ENCODE measurements at regions not wholly inside any gene's neighbourhood (a gene's known extent, or its start where the extent isn't known, plus 50 kb on each side); places are given as distances from the start of the nearest gene placed in this dataset.

DNA sequence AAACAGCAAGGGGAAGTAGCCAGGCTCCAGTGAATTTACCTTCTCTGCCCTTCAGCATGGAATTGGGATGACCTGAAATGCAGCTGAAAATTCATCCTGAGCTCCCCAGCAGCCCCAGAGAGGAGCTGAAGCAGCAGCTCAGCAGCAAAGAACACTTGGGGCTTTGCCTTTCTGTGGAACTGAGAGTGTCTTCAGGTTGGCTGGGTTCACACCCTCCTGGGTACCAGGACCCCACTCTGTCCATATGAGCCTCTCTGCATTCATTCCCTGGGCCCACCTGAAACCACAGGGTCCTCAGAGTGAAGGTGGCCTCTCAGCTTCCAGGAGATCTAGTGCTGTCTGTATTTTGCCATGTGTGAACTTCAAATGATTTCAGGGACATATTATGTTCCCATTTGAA, 429.2 kb downstream of the MN1 start:
- Histone ChIP-seq H3K79me2 (ENCODE audit: control insufficient read depth in 1 of 2, insufficient read depth in 2 of 2, low read length in 2 of 2) (no peaks in the 10 kb centered on the region), H3K56ac (replicated peaks; ENCODE audit: insufficient read length, low read depth, low read length) (no peak overlapping the region), H3K4me2 (ENCODE audit: insufficient read depth in 1 of 2, low read depth in 2 of 2, low read length in 2 of 2) (no peak overlapping the region; a peak in 1 of 4 replicates), H3K4ac (replicated peaks; ENCODE audit: insufficient read length, low read depth, low read length) (no peak overlapping the region), H3K27ac (ENCODE audit: low read depth, low read length) (no peak overlapping the region), H3K27me3 (replicated peaks in 1 of 4; ENCODE audit: control insufficient read depth in 3 of 4, extremely low read depth in 1 of 4, insufficient read depth in 3 of 4, low read length in 3 of 4) (no peaks in the 10 kb centered on the region), H3K4me3 (ENCODE audit: extremely low read depth in 1 of 4, insufficient read depth in 2 of 4, low read depth in 3 of 4, low read length in 4 of 4) (no peak overlapping the region), H3K79me1 (ENCODE audit: low read depth, low read length) (no peaks in the 10 kb centered on the region), H3K23me2 (ENCODE audit: low read depth, low read length) (no peaks in the 10 kb centered on the region; the same call in 1 of the 2 replicates), H4K20me1 (replicated peaks in 1 of 2; ENCODE audit: control insufficient read depth in 1 of 2, insufficient read depth in 2 of 2, low read length in 2 of 2) (no peaks in the 10 kb centered on the region), H2BK120ac (replicated peaks; ENCODE audit: low read depth, low read length) (no peak overlapping the region), H4K8ac (ENCODE audit: extremely low read depth, insufficient read depth, low read length) (no peak overlapping the region), H4K91ac (replicated peaks; ENCODE audit: insufficient read length, low read length) (no peak overlapping the region), H2BK20ac (ENCODE audit: low read length) (0 out of 2 replicates have a peak overlapping the region, but pooled peaks have one; percentile 61), H4K5ac (ENCODE audit: insufficient read length, low read depth, low read length) (no peak overlapping the region), H3K23ac (ENCODE audit: insufficient read length) (no peak overlapping the region), H2BK15ac (ENCODE audit: low read length) (peak overlapping the region; percentile 97; the same call in 1 of the 2 replicates), H3K4me1 (replicated peaks in 1 of 4; ENCODE audit: control insufficient read depth in 3 of 4, insufficient read depth in 4 of 4, low read length in 3 of 4) (peaks cover 2 to 7% (median 3%) of the 10 kb centered on the region in 4 experiments; a peak in 5 of 7 replicates), H2AK5ac (ENCODE audit: low read depth, low read length) (no peak overlapping the region), H2BK12ac (ENCODE audit: low read depth, low read length) (peak overlapping the region; percentile 60; the same call in 1 of the 2 replicates), H3K18ac (ENCODE audit: extremely low read depth, low read length) (no peak overlapping the region), H2AFZ (ENCODE audit: low read length) (no peak overlapping the region), H3K9ac (replicated peaks in 1 of 4; ENCODE audit: extremely low read depth in 1 of 4, low read depth in 3 of 4, low read length in 3 of 4) (no peak overlapping the region), H3K14ac (ENCODE audit: insufficient read length) (no peak overlapping the region), H3K36me3 (ENCODE audit: control insufficient read depth in 2 of 4, insufficient read depth in 4 of 4, low read length in 3 of 4) (no peaks in the 10 kb centered on the region), H3K9me3 (ENCODE audit: insufficient read depth in 2 of 2, low read depth in 1 of 2, low read length in 1 of 2) (no peaks in the 10 kb centered on the region), H2BK5ac (ENCODE audit: low read depth, low read length) (no peak overlapping the region; the same call in 1 of the 2 replicates)
- CTCF ChIA-PET (ENCODE audit: partially characterized antibody) = interaction anchor here (0.6 to 1.4 kb wide), 4 partner anchors 41 to 290 kb away, joined by 3 to 5 read pairs (median 3); no protein-coding TSS in a partner anchor
- POLR2A ChIA-PET (ENCODE audit: partially characterized antibody) = no interaction called here
- TF ChIP-seq HDAC2 (IDR thresholded peaks at IDR 0.05; ENCODE audit: borderline replicate concordance in 1 of 2, low read depth in 2 of 2, low read length in 2 of 2) = no peak
- TF ChIP-seq EGR1 (IDR thresholded peaks at IDR 0.05; ENCODE audit: borderline replicate concordance, low read depth, low read length) = no peak
- no peak for TF ChIP-seq SAP30 (IDR thresholded peaks at IDR 0.05; ENCODE audit: insufficient read depth, insufficient replicate concordance, low read length)
- TF ChIP-seq JUN (IDR thresholded peaks at IDR 0.05; ENCODE audit: low read depth, low read length) = no peak
- TF ChIP-seq CBX5 (IDR thresholded peaks at IDR 0.05; ENCODE audit: low read depth, low read length) = no peak
- no peak for TF ChIP-seq KDM5A (IDR thresholded peaks at IDR 0.05; ENCODE audit: low read length)
- TF ChIP-seq JUND (IDR thresholded peaks at IDR 0.05; ENCODE audit: low read length) = no peak
- TF ChIP-seq, protein P1, sequence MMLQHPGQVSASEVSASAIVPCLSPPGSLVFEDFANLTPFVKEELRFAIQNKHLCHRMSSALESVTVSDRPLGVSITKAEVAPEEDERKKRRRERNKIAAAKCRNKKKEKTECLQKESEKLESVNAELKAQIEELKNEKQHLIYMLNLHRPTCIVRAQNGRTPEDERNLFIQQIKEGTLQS (IDR thresholded peaks at IDR 0.05; ENCODE audit: insufficient read depth, low read depth, low read length) = no peak
- no peak for FAIRE-seq
- no peak for DNase-seq (ENCODE audit: low read depth in 1 of 2, low spot score in 2 of 2)

All from H1 (cell line).